ENCODE measurements at regions not wholly inside any gene's neighbourhood (a gene's known extent, or its start where the extent isn't known, plus 50 kb on each side); places are given as distances from the start of the nearest gene placed in this dataset.

- no peak for DNase-seq
- no peaks in the 10 kb centered on the region for H3K36me3 ChIP-seq (replicated peaks; ENCODE audit: control insufficient read depth, insufficient read depth, low read length)
- H3K27me3 ChIP-seq (ENCODE audit: control insufficient read depth, insufficient read depth, low read length), result no peaks in the 10 kb centered on the region
- no peak overlapping the region for H3K4me3 ChIP-seq (ENCODE audit: insufficient read depth, low read depth, low read length)
Observed at GRCh38 chr2:4693266-4693665, 989.9 kb downstream of the DCDC2C start.

- no peak for DNase-seq
- Histone ChIP-seq H3K27me3 (ENCODE audit: control insufficient read depth, insufficient read depth, low read length) (no peaks in the 10 kb centered on the region), H3K36me3 (replicated peaks; ENCODE audit: control insufficient read depth, insufficient read depth, low read length) (no peaks in the 10 kb centered on the region)
Observed at GRCh38 chr2:4695281-4695861, 992.0 kb downstream of the DCDC2C start.

GRCh38 chr2:4715065-4715464, 977.1 kb upstream of the SOX11 start:
- no peaks in the 10 kb centered on the region for H3K27me3 ChIP-seq (ENCODE audit: control insufficient read depth, insufficient read depth, low read length)
- no peaks in the 10 kb centered on the region for H3K36me3 ChIP-seq (replicated peaks; ENCODE audit: control insufficient read depth, insufficient read depth, low read length)
- H3K4me3 ChIP-seq (ENCODE audit: insufficient read depth, low read depth, low read length), result no peak overlapping the region
- DNase-seq, result peak; percentile 34

More at GRCh38 chr2:4695281-4695861, 992.0 kb downstream of the DCDC2C start:
- H3K4me3 ChIP-seq (ENCODE audit: insufficient read depth, low read depth, low read length), result no peak overlapping the region

- Histone ChIP-seq H3K4me3 (ENCODE audit: insufficient read depth, low read depth, low read length) (no peak overlapping the region), H3K27me3 (ENCODE audit: control insufficient read depth, insufficient read depth, low read length) (no peaks in the 10 kb centered on the region), H3K36me3 (replicated peaks; ENCODE audit: control insufficient read depth, insufficient read depth, low read length) (no peaks in the 10 kb centered on the region)
- no peak for DNase-seq
Observed at GRCh38 chr2:4718777-4719176, 973.4 kb upstream of the SOX11 start.

GRCh38 chr2:4725618-4726017, 966.6 kb upstream of the SOX11 start:
- Histone ChIP-seq H3K36me3 (replicated peaks; ENCODE audit: control insufficient read depth, insufficient read depth, low read length) (no peaks in the 10 kb centered on the region), H3K4me3 (ENCODE audit: insufficient read depth, low read depth, low read length) (no peak overlapping the region), H3K27me3 (ENCODE audit: control insufficient read depth, insufficient read depth, low read length) (no peaks in the 10 kb centered on the region)
- DNase-seq, result no peak

- DNase-seq, result no peak
- Histone ChIP-seq H3K27me3 (ENCODE audit: control insufficient read depth, insufficient read depth, low read length) (no peaks in the 10 kb centered on the region), H3K36me3 (replicated peaks; ENCODE audit: control insufficient read depth, insufficient read depth, low read length) (no peaks in the 10 kb centered on the region)
Observed at GRCh38 chr2:4732560-4732959, 959.6 kb upstream of the SOX11 start.

GRCh38 chr2:4745056-4745991, 946.9 kb upstream of the SOX11 start:
- no peaks in the 10 kb centered on the region for H3K27me3 ChIP-seq (ENCODE audit: control insufficient read depth, insufficient read depth, low read length)
- no peak for DNase-seq
- H3K4me3 ChIP-seq (ENCODE audit: insufficient read depth, low read depth, low read length), result no peak overlapping the region
- no peaks in the 10 kb centered on the region for H3K36me3 ChIP-seq (replicated peaks; ENCODE audit: control insufficient read depth, insufficient read depth, low read length)

More at GRCh38 chr2:4732560-4732959, 959.6 kb upstream of the SOX11 start:
- H3K4me3 ChIP-seq (ENCODE audit: insufficient read depth, low read depth, low read length), result no peak overlapping the region

- H3K4me3 ChIP-seq (ENCODE audit: insufficient read depth, low read depth, low read length), result no peak overlapping the region
- H3K36me3 ChIP-seq (replicated peaks; ENCODE audit: control insufficient read depth, insufficient read depth, low read length), result no peaks in the 10 kb centered on the region
- DNase-seq, result no peak
- H3K27me3 ChIP-seq (ENCODE audit: control insufficient read depth, insufficient read depth, low read length), result no peaks in the 10 kb centered on the region
Observed at GRCh38 chr2:4753721-4754120, 938.5 kb upstream of the SOX11 start.

GRCh38 chr2:4762951-4763376, 929.2 kb upstream of the SOX11 start:
- Histone ChIP-seq H3K36me3 (replicated peaks; ENCODE audit: control insufficient read depth, insufficient read depth, low read length) (no peaks in the 10 kb centered on the region), H3K4me3 (ENCODE audit: insufficient read depth, low read depth, low read length) (no peak overlapping the region), H3K27me3 (ENCODE audit: control insufficient read depth, insufficient read depth, low read length) (no peaks in the 10 kb centered on the region)
- DNase-seq, result peak; percentile 33

GRCh38 chr2:4765787-4766530, 926.2 kb upstream of the SOX11 start:
- Histone ChIP-seq H3K36me3 (replicated peaks; ENCODE audit: control insufficient read depth, insufficient read depth, low read length) (no peaks in the 10 kb centered on the region), H3K27me3 (ENCODE audit: control insufficient read depth, insufficient read depth, low read length) (no peaks in the 10 kb centered on the region), H3K4me3 (ENCODE audit: insufficient read depth, low read depth, low read length) (no peak overlapping the region)
- DNase-seq, result no peak

- Histone ChIP-seq H3K36me3 (replicated peaks; ENCODE audit: control insufficient read depth, insufficient read depth, low read length) (no peaks in the 10 kb centered on the region), H3K4me3 (ENCODE audit: insufficient read depth, low read depth, low read length) (no peak overlapping the region), H3K27me3 (ENCODE audit: control insufficient read depth, insufficient read depth, low read length) (no peaks in the 10 kb centered on the region)
- no peak for DNase-seq
Observed at GRCh38 chr2:4775668-4776067, 916.5 kb upstream of the SOX11 start.

GRCh38 chr2:4780679-4781078, 911.5 kb upstream of the SOX11 start:
- no peaks in the 10 kb centered on the region for H3K36me3 ChIP-seq (replicated peaks; ENCODE audit: control insufficient read depth, insufficient read depth, low read length)
- no peak for DNase-seq
- no peak overlapping the region for H3K4me3 ChIP-seq (ENCODE audit: insufficient read depth, low read depth, low read length)
- no peaks in the 10 kb centered on the region for H3K27me3 ChIP-seq (ENCODE audit: control insufficient read depth, insufficient read depth, low read length)

- Histone ChIP-seq H3K36me3 (replicated peaks; ENCODE audit: control insufficient read depth, insufficient read depth, low read length) (no peaks in the 10 kb centered on the region), H3K4me3 (ENCODE audit: insufficient read depth, low read depth, low read length) (no peak overlapping the region)
- DNase-seq, result no peak
Observed at GRCh38 chr2:4782647-4783046, 909.5 kb upstream of the SOX11 start.

GRCh38 chr2:4791488-4791887, 900.7 kb upstream of the SOX11 start:
- H3K4me3 ChIP-seq (ENCODE audit: insufficient read depth, low read depth, low read length), result no peak overlapping the region
- no peaks in the 10 kb centered on the region for H3K27me3 ChIP-seq (ENCODE audit: control insufficient read depth, insufficient read depth, low read length)
- DNase-seq, result no peak
- no peaks in the 10 kb centered on the region for H3K36me3 ChIP-seq (replicated peaks; ENCODE audit: control insufficient read depth, insufficient read depth, low read length)

More at GRCh38 chr2:4782647-4783046, 909.5 kb upstream of the SOX11 start:
- no peaks in the 10 kb centered on the region for H3K27me3 ChIP-seq (ENCODE audit: control insufficient read depth, insufficient read depth, low read length)
